HG03571 (cell line): ENCODE measurements at regions not wholly inside any gene's neighbourhood (a gene's known extent, or its start where the extent isn't known, plus 50 kb on each side); places are given as distances from the start of the nearest gene placed in this dataset.

ENCODE experiments used
- ATAC-seq: cut with Tn5 transposase; IDR thresholded peaks from one replicate; pipeline ENCODE4 v1.9.1; 2021; ENCODE audit not compliant: unreplicated experiment

- ATAC-seq, result no peak
Measured at GRCh38 chr13:105598529-105598928, 936.9 kb downstream of the EFNB2 start.

GRCh38 chr13:105597573-105597972 lies 937.9 kb downstream of the EFNB2 start:
- no peak for ATAC-seq

- ATAC-seq, result no peak
Measured at GRCh38 chr13:105595471-105595870, 940.0 kb downstream of the EFNB2 start.

GRCh38 chr13:105591277-105591676 lies 944.2 kb downstream of the EFNB2 start:
- ATAC-seq, result no peak

- ATAC-seq, result no peak
Measured at GRCh38 chr13:105587786-105588185, 947.7 kb downstream of the EFNB2 start.

GRCh38 chr13:105579821-105580710 lies 955.4 kb downstream of the EFNB2 start:
- ATAC-seq, result no peak

GRCh38 chr13:105573136-105573535 lies 962.3 kb downstream of the EFNB2 start:
- ATAC-seq, result no peak

- no peak for ATAC-seq
Measured at GRCh38 chr13:105572401-105572800, 963.1 kb downstream of the EFNB2 start.

- ATAC-seq, result no peak
Measured at GRCh38 chr13:105569816-105570215, 965.6 kb downstream of the EFNB2 start.

- ATAC-seq, result no peak
Measured at GRCh38 chr13:105567951-105568525, 967.4 kb downstream of the EFNB2 start.

- ATAC-seq, result no peak
Measured at GRCh38 chr13:105565136-105565727, 970.2 kb downstream of the EFNB2 start.

GRCh38 chr13:105552078-105552477 lies 983.4 kb downstream of the EFNB2 start:
- ATAC-seq, result no peak

GRCh38 chr13:105547851-105548250 lies 987.6 kb downstream of the EFNB2 start:
- ATAC-seq, result no peak

- ATAC-seq, result no peak
Measured at GRCh38 chr13:105545811-105546210, 989.7 kb downstream of the EFNB2 start.

- ATAC-seq, result no peak
Measured at GRCh38 chr13:105543742-105544141, 991.7 kb downstream of the EFNB2 start.

GRCh38 chr13:105541565-105541964 lies 993.9 kb downstream of the EFNB2 start:
- no peak for ATAC-seq

- ATAC-seq, result no peak
Measured at GRCh38 chr13:105538346-105538745, 997.1 kb downstream of the EFNB2 start.

- no peak for ATAC-seq
Measured at GRCh38 chr13:105537113-105537512, 998.3 kb downstream of the EFNB2 start.

- no peak for ATAC-seq
Measured at GRCh38 chr13:105530468-105530867, 1005.0 kb downstream of the EFNB2 start.

GRCh38 chr13:105527127-105527526 lies 1008.3 kb downstream of the EFNB2 start:
- ATAC-seq, result no peak

GRCh38 chr13:105519771-105520170 lies 1015.7 kb downstream of the EFNB2 start:
- no peak for ATAC-seq

GRCh38 chr13:105518086-105518485 lies 1017.4 kb downstream of the EFNB2 start:
- no peak for ATAC-seq
